ENCODE measurements at regions not wholly inside any gene's neighbourhood (a gene's known extent, or its start where the extent isn't known, plus 50 kb on each side); places are given as distances from the start of the nearest gene placed in this dataset.
"Not testable (repeated sequence)": the region's sequence is repeated elsewhere in the genome, so short reads cannot be mapped to it uniquely, and the experiment has no call there.

GRCh38 chr5:113761594-113761993, 248.1 kb downstream of the YTHDC2 start:
- WGBS (ENCODE audit: insufficient coverage) = 100% methylated on average over 1 of the region's 1 CpG
- no peaks in the 10 kb centered on the region for H3K79me2 ChIP-seq (ENCODE audit: control insufficient read depth, insufficient read depth, low read length)
- Mint-ChIP-seq H3K4me1 (no peaks in the 10 kb centered on the region), H3K4me3 (no peak overlapping the region), H3K27ac (no peak overlapping the region), H3K9me3 (ENCODE audit: insufficient read depth) (peaks cover 4% of the 10 kb centered on the region), H3K27me3 (no peaks in the 10 kb centered on the region)
- intact Hi-C loops (cut with micrococcal nuclease) = no loop called here
- no peak overlapping the region for H3K4me2 ChIP-seq (replicated peaks; ENCODE audit: low read depth, low read length, poor library complexity, severe bottlenecking)
- CTCF ChIA-PET = no interaction called here
- H3K4me1 ChIP-seq (ENCODE audit: control insufficient read depth in 2 of 2, insufficient read depth in 2 of 2, low read length in 2 of 2) = no peaks in the 10 kb centered on the region
- H4K20me1 ChIP-seq (ENCODE audit: control insufficient read depth, insufficient read depth, low read length, poor library complexity, severe bottlenecking) = no peaks in the 10 kb centered on the region
- H3K9ac ChIP-seq (ENCODE audit: low read length) = no peak overlapping the region
- no peak for DNase-seq
- peaks cover 0 to 6% (median 5%) of the 10 kb centered on the region in 3 donors for H3K9me3 ChIP-seq (ENCODE audit: control extremely low read depth in 1 of 3, control insufficient read depth in 2 of 3, insufficient read depth in 1 of 3, low read length in 2 of 3)
- H2AFZ ChIP-seq (ENCODE audit: insufficient read depth, low read depth, low read length, poor library complexity, severe bottlenecking) = no peak overlapping the region
- no peak for ATAC-seq (ENCODE audit: low read depth)
- H3K36me3 ChIP-seq (replicated peaks in 1 of 2; ENCODE audit: control extremely low read depth in 1 of 2, control insufficient read depth in 1 of 2, extremely low read depth in 1 of 2, insufficient read depth in 2 of 2, low read length in 1 of 2) = no peaks in the 10 kb centered on the region
- H3K27ac ChIP-seq (ENCODE audit: low read length in 2 of 2) = no peak overlapping the region
- POLR2A ChIA-PET = no interaction called here
- no peaks in the 10 kb centered on the region for H3K27me3 ChIP-seq (replicated peaks in 1 of 4; ENCODE audit: control extremely low read depth in 1 of 4, control insufficient read depth in 3 of 4, insufficient read depth in 4 of 4, low read length in 3 of 4)
- H3K4me3 ChIP-seq (ENCODE audit: control extremely low read depth in 1 of 5, extremely low read depth in 1 of 5, insufficient read depth in 1 of 5, low read depth in 2 of 5, low read length in 4 of 5) = no peak overlapping the region
- TF ChIP-seq EZH2 (IDR thresholded peaks at IDR 0.05; ENCODE audit: borderline replicate concordance, insufficient read depth, low read depth, low read length, poor library complexity, severe bottlenecking) (no peak), CTCF (IDR thresholded peaks at IDR 0.05) (no peak)

DNA sequence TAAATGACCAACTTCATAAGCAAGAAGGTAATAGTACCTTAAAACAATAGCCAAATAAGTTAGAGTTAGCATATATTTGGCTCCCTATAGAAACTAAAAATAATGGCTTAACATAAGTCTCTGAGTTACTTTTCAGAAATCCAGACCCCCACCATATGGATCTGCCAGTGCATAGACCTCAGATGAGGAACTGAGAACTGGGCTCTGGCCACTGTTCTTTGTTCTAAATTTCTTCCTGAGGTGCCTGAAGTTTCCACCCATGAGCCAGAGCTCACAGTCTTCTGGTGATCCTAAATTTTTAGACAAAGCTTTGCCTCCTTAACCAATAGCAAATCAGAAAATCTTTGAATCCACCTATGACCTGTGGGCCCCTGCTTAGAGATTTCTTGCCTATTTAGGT, 250.9 kb downstream of the YTHDC2 start:
- Histone ChIP-seq H3K4me2 (replicated peaks; ENCODE audit: low read depth, low read length, poor library complexity, severe bottlenecking) (no peak overlapping the region), H3K4me1 (ENCODE audit: control insufficient read depth in 2 of 2, insufficient read depth in 2 of 2, low read length in 2 of 2) (no peaks in the 10 kb centered on the region), H3K4me3 (ENCODE audit: control extremely low read depth in 1 of 5, extremely low read depth in 1 of 5, insufficient read depth in 1 of 5, low read depth in 2 of 5, low read length in 4 of 5) (no peak overlapping the region), H3K9ac (ENCODE audit: low read length) (no peak overlapping the region), H3K27ac (ENCODE audit: low read length in 2 of 2) (no peak overlapping the region), H3K79me2 (ENCODE audit: control insufficient read depth, insufficient read depth, low read length) (no peaks in the 10 kb centered on the region), H4K20me1 (ENCODE audit: control insufficient read depth, insufficient read depth, low read length, poor library complexity, severe bottlenecking) (no peaks in the 10 kb centered on the region), H3K9me3 (ENCODE audit: control extremely low read depth in 1 of 3, control insufficient read depth in 2 of 3, insufficient read depth in 1 of 3, low read length in 2 of 3) (peaks cover 0 to 15% (median 8%) of the 10 kb centered on the region in 3 donors), H2AFZ (ENCODE audit: insufficient read depth, low read depth, low read length, poor library complexity, severe bottlenecking) (no peak overlapping the region), H3K27me3 (replicated peaks in 1 of 4; ENCODE audit: control extremely low read depth in 1 of 4, control insufficient read depth in 3 of 4, insufficient read depth in 4 of 4, low read length in 3 of 4) (no peaks in the 10 kb centered on the region), H3K36me3 (replicated peaks in 1 of 2; ENCODE audit: control extremely low read depth in 1 of 2, control insufficient read depth in 1 of 2, extremely low read depth in 1 of 2, insufficient read depth in 2 of 2, low read length in 1 of 2) (no peaks in the 10 kb centered on the region)
- ChIA-PET POLR2A (no interaction called here), CTCF (no interaction called here)
- Mint-ChIP-seq H3K27me3 (no peaks in the 10 kb centered on the region), H3K4me3 (no peak overlapping the region), H3K4me1 (no peaks in the 10 kb centered on the region), H3K9me3 (ENCODE audit: insufficient read depth) (peaks cover 15% of the 10 kb centered on the region), H3K27ac (no peak overlapping the region)
- intact Hi-C loops (cut with micrococcal nuclease) = no loop called here
- DNase-seq (no peak), ATAC-seq (ENCODE audit: low read depth) (no peak)
- no peak for TF ChIP-seq CTCF (IDR thresholded peaks at IDR 0.05)
- no peak for TF ChIP-seq EZH2 (IDR thresholded peaks at IDR 0.05; ENCODE audit: borderline replicate concordance, insufficient read depth, low read depth, low read length, poor library complexity, severe bottlenecking)

DNA sequence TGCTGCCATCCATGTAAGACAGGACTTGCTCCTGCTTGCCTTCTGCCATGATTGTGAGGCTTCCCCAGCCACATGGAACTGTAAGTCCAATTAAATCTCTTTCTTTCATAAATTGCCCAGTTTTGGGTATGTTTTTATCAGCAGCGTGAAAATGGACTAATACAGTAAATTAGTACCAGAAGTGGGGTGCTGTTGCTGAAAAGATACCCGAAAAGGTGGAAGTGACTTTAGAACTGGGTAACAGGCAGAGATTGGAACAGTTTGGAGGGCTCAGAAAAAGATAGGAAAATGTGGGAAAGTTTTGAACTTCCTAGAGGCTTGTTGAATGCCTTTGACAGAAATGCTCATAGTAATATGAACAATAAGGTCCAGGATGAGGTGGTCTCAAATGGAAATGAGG, 253.3 kb downstream of the YTHDC2 start:
- H3K4me2 ChIP-seq (replicated peaks; ENCODE audit: low read depth, low read length, poor library complexity, severe bottlenecking); H2AFZ ChIP-seq (ENCODE audit: insufficient read depth, low read depth, low read length, poor library complexity, severe bottlenecking); H3K9ac ChIP-seq (ENCODE audit: low read length); H3K4me3 ChIP-seq (ENCODE audit: control extremely low read depth in 1 of 5, extremely low read depth in 1 of 5, insufficient read depth in 1 of 5, low read depth in 2 of 5, low read length in 4 of 5); DNase-seq; H3K27me3 ChIP-seq (replicated peaks in 1 of 4; ENCODE audit: control extremely low read depth in 1 of 4, control insufficient read depth in 3 of 4, insufficient read depth in 4 of 4, low read length in 3 of 4); H3K4me3 Mint-ChIP-seq; ATAC-seq (ENCODE audit: low read depth); H3K27ac Mint-ChIP-seq; H3K27ac ChIP-seq (ENCODE audit: low read length in 2 of 2); POLR2A ChIA-PET; H3K36me3 ChIP-seq (replicated peaks in 1 of 2; ENCODE audit: control extremely low read depth in 1 of 2, control insufficient read depth in 1 of 2, extremely low read depth in 1 of 2, insufficient read depth in 2 of 2, low read length in 1 of 2); H3K79me2 ChIP-seq (ENCODE audit: control insufficient read depth, insufficient read depth, low read length); CTCF ChIA-PET; intact Hi-C loops (cut with micrococcal nuclease); H3K27me3 Mint-ChIP-seq; H3K4me1 Mint-ChIP-seq; H4K20me1 ChIP-seq (ENCODE audit: control insufficient read depth, insufficient read depth, low read length, poor library complexity, severe bottlenecking); H3K4me1 ChIP-seq (ENCODE audit: control insufficient read depth in 2 of 2, insufficient read depth in 2 of 2, low read length in 2 of 2): not testable (repeated sequence)
- WGBS (ENCODE audit: insufficient coverage) = 100% methylated on average over 1 of the region's 2 CpGs
- peaks cover 15% of the 10 kb centered on the region for H3K9me3 Mint-ChIP-seq (ENCODE audit: insufficient read depth)
- H3K9me3 ChIP-seq (ENCODE audit: control extremely low read depth in 1 of 3, control insufficient read depth in 2 of 3, insufficient read depth in 1 of 3, low read length in 2 of 3) = peaks cover 0 to 15% (median 8%) of the 10 kb centered on the region in 3 donors

All from B cell (primary cell).